HG03520 (cell line): ENCODE measurements at regions not wholly inside any gene's neighbourhood (a gene's known extent, or its start where the extent isn't known, plus 50 kb on each side); places are given as distances from the start of the nearest gene placed in this dataset.

Experiments used
- ATAC-seq: cut with Tn5 transposase; IDR thresholded peaks from one replicate; pipeline ENCODE4 v1.9.1; 2021; ENCODE audit warnings: mild to moderate bottlenecking, moderate library complexity; ENCODE audit not compliant: unreplicated experiment

DNA sequence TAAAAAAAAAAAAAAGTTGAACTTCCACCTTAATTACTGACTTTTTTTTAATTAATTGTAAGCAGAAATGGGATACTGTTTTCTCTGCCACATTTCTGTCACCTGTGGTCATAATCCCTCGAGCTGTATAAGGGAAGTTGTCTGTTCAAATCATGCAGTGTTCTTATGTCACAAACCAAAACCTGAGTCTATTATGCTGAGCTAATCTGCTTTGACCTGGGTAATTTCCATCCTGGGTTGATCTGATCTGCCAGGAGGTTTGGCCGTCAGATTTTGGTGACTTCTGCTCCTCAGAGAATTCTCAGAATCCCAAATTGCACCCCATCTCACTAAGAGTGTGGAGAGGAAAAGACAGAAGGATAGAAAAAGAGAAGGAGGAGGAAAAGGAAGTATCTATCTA is 683.1 kb downstream of the KCTD8 start:
- ATAC-seq: no peak

DNA sequence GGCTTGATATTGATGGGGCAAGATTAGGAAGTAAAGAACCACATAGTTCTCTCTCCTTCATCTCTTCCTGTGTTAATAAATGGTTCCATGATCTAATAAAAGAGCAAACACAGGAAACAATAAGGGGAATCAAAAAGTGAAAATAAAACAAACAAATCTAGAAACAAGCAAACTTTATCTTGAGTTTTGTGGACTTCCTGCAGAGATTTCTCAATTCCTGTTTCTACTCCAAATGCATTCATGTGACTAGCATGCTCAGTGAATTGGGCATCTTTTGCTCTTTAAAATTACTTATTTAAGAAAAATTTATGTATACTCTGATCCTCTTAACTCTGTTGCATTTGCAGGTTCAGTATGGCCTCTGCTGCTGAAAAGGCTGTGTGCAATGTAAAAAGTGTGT is 682.0 kb downstream of the KCTD8 start:
- ATAC-seq: no peak

DNA sequence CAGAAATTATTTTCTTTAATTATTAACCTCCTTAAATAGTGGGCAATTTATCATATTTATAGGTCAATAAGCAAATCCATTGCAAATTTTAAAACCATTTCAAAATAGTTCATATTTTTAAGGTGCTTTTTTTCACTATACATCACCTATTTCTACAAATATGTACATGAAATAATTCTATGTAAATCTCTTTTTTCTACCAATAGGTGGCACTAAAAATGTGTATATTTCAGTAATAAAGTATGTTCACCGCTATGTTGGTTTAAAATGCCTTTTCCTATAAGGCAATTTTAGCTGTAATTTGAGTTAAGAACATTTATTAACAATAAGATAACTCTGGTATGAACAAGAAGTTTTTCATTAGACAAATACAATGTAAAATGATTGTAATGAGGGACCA is 672.2 kb downstream of the KCTD8 start:
- no peak for ATAC-seq

DNA sequence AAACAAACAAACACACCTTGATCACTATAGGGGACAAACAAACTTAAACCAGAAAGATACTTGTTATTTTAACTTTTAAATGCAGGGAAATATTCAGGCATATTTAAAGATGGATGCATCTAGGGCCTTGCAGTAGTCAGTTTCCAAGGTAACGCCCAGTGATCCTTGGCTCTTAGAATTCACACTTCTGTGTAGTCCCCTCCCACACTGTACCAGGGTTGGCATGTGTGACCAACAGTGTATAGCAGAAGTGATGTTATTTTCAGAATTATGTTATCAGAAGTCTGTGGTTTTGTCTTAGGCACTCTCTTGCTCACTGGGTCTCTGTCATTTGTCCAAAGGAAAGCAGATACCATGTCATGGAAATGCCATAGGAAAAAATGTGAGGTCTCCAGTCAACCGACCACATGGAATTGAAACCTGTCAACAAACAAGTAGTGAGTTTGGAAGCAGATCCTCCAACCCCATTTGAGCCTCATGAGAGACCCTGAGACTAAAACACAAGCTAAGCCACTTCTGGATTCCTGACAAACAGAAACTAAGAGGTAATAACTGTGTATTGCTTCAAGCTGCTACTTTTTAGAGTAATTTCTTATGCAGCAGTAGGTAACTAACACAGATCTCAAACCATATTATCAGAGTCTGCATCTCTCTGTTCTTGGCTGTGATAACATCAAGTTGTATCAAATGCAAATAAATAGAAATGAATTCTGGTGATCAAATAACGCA is 670.3 kb downstream of the KCTD8 start:
- ATAC-seq: peak; percentile 60

DNA sequence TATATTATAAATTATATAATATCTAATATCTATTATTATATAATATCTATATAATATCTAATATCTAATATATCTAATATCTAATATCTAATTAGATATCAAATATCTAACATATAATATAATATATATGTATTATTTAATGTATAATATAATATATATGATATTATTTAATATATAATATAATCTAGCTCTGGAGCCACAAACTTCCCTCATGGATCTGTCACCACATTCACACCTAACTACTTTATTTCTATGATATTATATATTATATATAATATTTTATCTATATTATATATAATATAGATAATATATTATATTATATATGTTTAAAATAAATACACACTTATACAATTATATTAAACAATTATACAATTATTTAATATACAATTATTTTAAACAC is 667.5 kb downstream of the KCTD8 start:
- no peak for ATAC-seq

DNA sequence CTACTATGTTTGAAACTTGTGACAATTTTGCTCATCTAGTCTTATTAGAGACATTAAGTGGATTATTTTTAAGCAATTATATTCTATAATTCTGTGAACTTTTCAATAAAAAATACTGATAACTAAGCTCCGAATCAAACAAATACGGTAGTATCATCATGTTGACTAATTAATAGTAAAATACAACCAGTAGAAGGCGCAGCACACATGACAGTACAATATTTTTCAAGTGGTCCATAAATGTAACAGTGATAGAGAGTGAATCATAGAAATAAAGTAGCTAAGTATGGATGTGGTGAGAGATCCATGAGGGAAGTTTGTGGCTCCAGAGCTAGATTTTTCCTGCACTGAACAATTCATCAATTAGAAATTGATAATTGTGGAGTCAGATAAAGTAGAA is 666.2 kb downstream of the KCTD8 start:
- no peak for ATAC-seq

DNA sequence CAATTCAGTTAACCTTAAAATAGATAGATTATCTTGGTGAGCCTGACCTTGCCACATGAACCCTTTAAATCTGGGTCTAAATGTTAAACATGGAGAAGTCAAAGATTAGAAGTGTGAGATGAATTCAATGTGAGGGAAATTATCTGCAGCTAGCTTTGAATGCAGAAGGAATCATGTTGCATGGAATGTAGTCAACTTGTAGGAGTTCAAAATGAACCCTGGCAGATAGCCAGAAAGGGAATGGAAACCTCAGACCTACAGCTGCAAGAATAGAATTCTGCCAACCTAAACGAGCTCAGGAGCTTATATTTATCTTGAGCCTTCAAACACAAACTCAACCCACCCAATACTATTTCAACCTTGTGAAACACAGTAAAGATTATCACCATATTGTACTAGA is 632.5 kb downstream of the KCTD8 start:
- ATAC-seq: no peak

DNA sequence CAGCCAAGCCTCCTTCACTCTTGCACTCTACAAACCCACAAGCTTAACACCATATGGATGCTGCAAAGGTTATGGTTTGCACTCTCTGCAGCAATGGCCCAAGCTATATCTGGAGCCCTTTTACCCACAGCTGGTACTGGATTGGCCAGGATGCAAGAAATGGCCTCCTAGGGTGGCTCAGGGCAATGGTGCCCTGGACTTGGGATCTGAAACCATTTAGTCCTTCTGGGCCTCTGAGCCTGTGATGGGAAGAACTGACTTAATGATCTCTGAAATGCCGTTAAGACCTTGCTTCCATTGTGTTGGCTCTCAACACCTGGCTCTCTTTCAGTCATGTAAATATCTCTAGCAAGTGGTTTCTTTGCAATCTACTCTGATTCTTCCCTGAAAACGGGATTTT is 626.0 kb downstream of the KCTD8 start:
- no peak for ATAC-seq

DNA sequence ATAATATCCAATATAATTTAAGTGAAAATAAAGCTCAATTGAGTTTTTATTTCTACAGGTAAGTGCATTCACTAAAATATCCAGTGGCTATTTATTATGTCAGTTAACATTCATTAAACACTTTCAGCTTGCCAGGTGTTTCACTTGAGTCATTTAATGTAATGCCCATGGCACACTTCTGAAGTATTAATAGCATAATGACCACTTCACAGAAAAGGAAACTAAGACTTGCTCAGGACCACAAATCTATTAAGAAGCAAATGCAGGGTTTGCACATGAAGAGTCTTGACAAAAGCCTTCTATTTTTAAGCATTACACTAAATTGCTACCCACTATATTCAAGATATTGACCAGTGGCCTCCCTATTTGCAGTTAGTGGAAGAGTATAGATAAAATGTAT is 612.7 kb downstream of the KCTD8 start:
- no peak for ATAC-seq

DNA sequence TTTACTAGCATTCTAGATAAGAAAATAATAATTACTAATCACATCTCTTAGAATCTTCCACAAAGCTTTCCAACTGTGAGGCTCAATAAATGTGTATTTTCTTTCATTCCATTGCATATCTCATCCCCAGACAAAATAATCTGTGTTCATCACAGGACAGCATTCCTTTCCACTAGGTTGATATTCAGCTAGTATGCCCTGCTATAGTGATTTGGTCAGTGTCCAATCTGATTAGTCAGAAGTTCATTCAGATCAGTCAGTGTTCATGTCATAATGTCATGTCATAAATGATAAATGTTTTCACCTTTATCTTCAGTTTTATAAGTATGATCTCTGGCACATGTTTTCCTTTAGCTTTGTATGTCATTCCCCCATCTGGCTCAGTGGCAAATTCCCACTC is 611.4 kb downstream of the KCTD8 start:
- ATAC-seq: no peak

DNA sequence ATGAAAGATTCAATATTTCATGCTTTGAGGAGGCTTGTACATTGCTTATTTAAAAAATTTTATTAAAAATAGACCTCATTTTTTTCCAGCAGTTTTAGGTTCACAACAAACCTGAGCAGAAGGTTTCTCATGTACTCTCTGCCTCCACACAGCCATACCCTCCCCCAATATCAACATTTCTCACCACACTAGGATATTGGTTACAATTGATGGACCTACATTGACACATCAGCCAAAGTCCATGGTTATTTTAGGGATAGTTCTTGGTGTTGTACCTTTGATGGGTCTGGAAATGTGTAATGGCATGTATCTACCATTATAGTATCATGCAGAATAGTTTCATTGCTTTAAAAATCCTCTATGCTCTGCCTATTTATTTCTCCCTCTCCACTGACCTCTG is 611.0 kb downstream of the KCTD8 start:
- ATAC-seq: no peak

DNA sequence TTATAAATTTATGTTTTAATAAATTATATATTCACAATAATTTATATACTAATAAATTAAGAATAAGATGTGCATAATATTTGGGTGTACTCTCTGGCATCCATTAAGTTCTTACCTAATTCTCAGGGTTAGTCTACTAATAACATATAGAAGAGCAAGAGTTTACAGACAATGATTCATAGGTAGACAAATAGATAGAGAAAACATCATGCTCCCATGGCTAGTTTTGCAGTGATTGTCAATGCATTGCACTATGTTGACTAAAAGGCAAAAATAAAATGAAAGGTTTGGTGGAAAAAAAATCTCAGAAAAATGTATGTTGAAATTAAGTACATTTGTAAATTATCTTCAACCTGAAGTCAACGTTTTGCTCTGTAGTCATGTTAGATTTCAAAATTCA is 606.0 kb downstream of the KCTD8 start:
- no peak for ATAC-seq

DNA sequence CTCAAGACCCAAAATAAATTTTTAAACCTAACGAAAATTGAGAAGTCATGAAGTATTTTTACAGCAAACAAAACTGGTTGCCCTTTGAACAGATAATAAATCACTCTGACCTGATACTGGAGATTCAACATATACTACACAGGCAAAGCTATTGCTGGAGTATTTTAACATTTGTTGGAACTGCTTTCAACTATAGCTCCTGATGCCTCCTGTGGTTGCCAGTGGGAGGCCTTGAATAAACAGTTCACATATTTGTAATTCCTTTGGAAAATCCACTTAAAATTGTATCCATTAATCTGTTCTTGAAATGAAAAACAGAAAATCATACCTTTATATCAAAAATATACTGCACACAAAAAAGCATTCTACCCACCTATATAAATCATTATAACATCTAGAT is 605.1 kb downstream of the KCTD8 start:
- no peak for ATAC-seq

DNA sequence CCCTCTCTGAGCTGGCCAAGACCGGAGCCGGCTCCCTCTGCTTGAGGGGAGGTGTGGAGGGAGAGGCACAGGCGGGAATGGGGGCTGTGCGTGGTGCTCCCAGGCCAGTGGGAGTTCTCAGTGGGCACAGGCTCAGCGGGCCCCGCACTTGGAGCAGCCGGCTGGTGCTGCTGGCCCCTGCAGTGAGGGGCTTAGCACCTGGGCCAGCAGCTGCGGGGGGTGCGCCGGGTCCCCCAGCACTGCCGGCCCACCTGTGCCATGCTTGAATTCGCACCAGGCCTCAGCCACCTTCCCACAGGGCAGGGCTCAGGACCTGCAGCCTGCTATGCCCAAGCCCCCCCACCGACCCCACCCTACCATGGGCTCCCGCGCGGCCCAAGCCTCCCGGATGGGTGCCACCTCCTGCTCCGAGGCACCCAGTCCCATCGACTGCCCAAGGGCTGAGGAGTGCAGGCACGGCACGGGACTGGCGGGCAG is 602.5 kb downstream of the KCTD8 start:
- ATAC-seq: no peak

DNA sequence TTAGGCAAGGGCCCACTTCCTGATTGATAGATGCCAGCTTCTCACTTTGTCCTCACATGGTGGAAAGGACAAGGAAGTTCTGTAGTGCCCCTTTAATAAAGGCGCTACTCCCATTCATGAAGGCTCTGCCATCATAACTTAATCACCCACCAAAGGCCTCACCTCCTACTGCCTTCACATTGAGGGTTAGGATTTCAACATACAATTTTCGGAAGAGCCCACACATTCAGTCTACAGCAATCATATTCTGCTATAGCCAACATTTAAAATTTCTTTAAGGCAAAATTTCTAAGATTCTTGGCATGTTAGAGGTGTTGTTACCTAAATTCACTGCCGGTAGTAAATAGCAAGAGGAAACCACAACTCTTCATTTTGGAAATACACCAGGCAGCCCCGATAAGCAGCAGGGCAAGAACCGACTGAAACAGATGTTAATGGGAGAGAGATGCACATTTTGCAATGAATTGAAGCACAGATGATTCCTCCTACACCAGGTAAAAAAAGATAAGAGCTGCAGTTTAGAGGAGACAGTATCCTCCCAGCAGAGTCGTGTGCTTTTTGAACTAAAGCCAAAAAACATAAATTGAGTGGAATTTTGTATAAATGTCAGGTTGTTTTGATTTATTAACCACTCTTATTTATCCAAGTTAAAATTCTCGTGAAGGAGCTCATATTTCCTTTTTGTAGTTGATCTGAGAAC is 594.9 kb downstream of the KCTD8 start:
- no peak for ATAC-seq

DNA sequence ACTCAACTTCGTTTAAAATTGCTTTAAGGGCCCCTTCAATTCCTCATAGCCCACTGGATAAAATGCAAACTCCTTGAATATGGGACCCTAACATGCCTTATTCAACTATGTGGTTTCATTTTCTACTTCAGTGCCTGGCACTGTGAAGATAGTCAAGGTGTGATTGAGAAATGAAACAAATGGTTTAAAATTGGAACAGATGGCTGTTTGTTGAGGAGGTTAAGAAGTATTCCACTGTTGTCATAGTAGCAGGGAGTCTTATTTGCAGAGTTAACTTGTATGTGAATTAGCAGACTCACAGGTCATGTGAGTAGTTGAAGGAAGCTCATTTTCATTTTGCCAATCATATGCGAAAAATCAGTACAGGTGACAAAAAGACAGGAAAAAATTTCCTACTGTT is 593.3 kb downstream of the KCTD8 start:
- ATAC-seq: no peak

DNA sequence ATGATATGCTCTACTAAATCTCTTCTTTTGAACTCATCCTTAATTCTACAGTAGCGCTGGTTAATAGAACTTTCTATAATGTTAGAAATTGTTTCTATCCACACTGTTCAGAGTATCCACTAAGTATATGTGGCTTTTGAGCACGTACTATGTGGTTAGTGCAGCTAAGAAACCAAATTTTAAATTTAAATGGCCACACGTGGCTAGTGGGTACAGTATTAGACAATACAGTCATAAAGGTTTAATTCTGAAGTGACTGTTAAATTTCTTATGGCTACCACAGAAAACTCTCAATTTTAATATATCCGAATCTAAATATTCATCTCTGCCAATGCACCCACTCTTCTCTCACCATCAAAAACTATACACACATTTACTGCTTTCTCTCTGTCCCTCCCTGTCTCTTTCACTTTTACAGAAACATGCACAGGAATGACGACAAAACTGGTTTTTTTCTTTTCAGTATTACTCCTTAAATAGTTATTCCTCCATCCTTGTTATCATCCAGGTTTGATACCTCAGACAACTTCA is 583.9 kb downstream of the KCTD8 start:
- no peak for ATAC-seq

DNA sequence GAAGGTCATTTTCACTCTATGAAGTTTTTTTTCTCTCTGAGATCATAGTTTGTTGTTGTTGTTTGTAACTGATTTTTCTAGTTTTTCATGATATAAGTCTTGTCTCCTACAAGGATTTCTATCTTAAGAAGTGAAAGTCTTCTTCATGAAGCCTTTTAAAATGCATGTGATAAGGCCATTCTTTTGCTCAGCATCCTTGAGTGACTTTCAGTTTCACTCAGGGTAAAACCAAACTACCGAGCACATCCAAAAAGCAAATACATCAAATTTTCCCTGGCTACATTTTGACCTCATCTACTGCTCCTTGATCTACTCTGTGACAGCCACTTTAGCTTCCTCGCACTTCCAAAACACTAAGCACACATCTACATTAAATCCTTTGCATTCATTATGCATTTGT is 580.7 kb downstream of the KCTD8 start:
- no peak for ATAC-seq

DNA sequence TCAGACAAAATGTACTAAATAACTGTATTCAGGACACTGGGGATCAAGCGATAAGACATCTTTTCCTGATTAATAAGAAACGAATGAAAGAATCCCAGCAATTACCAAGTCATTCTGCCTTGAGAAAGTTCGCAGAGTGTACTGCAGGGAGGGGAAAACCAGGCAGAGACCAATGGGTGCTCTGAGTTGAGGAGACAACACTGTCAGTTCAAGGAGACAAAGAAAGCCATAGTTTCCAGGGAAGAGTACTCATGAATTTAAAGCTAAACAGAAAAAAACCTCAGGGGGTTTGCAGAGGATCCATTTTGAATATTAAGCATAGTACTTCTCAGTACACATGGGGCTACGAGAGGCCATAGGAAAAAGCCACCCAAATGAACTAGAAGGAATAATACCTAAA is 573.0 kb downstream of the KCTD8 start:
- ATAC-seq: no peak

DNA sequence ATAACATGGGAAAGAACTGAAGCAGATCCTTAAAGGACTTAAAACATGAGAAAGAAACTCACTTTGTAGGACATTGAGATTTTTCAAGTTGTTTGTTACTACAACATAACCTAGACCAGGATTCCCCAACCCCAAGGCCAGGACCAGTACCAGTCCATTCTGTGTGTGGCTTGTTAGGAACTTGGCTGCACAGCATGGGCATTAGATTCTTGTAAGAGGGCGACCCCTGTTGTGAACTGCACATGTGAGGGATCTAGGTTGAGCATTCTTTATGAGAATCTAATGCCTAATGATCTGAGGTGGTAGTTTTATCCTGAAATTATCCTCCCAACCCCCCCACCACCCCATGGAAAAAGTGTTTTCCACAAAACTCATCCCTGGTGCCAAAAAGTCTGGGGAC is 566.1 kb downstream of the KCTD8 start:
- ATAC-seq: no peak

DNA sequence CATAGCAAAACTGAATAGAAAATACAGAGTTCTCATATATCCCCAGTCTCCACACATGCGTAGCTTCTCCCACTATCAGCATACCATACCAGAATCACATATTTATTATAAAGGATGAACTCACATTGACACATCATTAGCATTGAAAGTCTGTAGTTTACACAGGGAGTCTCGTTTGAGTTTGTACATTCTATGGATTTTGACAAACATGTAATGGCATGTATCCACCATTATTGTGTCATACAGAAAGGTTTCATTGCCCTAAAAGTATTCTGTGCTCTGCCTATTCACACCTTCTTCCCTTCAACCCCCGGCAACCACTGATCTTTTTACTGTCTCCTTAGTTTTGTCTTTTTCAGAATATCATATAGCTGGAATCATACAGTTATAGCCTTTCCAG is 562.4 kb downstream of the KCTD8 start:
- no peak for ATAC-seq

DNA sequence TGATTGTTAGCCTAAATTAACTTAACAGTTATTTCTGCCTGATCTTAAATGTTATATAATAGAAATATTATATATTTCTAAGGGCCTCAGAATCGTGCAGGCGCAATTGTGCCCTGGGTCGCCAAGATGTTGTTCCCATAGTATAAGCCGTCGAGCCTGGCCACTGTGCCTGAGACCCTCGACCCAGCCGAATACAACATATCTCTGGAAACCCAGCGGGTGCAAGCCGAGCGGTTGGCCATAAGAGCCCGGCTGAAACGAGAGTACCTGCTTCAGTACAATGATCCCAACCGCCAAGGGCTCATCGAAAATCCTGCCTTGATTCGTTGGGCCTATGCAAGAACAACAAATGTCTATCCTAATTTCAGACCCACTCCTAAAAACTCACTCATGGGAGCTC is 549.8 kb downstream of the KCTD8 start:
- no peak for ATAC-seq
